ENCODE measurements at regions not wholly inside any gene's neighbourhood (a gene's known extent, or its start where the extent isn't known, plus 50 kb on each side); places are given as distances from the start of the nearest gene placed in this dataset.

DNA sequence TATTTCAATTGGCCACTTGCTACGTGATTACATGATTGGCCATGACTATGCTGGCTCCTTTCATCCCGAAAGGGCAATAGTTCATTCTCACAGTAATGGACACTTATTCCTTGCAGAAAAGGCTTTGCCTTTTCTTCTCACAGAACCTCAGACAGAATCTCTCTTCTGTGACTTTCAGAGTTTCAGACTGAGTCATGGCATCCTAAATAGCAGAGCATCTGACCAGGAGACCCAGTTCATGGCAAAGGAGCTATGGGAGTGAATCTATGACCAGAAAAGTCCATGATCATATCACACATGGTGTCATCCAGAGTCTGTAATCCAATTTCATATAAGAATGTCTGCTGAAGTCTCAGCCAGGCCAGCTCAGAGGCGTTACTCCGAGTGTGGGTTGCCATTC lies 263.3 kb upstream of the CLNK start:
- TF ChIP-seq, protein P1, sequence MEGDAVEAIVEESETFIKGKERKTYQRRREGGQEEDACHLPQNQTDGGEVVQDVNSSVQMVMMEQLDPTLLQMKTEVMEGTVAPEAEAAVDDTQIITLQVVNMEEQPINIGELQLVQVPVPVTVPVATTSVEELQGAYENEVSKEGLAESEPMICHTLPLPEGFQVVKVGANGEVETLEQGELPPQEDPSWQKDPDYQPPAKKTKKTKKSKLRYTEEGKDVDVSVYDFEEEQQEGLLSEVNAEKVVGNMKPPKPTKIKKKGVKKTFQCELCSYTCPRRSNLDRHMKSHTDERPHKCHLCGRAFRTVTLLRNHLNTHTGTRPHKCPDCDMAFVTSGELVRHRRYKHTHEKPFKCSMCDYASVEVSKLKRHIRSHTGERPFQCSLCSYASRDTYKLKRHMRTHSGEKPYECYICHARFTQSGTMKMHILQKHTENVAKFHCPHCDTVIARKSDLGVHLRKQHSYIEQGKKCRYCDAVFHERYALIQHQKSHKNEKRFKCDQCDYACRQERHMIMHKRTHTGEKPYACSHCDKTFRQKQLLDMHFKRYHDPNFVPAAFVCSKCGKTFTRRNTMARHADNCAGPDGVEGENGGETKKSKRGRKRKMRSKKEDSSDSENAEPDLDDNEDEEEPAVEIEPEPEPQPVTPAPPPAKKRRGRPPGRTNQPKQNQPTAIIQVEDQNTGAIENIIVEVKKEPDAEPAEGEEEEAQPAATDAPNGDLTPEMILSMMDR (conservative IDR thresholded peaks at IDR 0.05; ENCODE audit: low read length): no peak
- TF ChIP-seq EZH2phosphoT487 (IDR thresholded peaks at IDR 0.05; ENCODE audit: borderline replicate concordance): no peak

Measured in Loucy (cell line).